Renal cortex interstitium (tissue), 11 donors: ENCODE measurements at regions not wholly inside any gene's neighbourhood (a gene's known extent, or its start where the extent isn't known, plus 50 kb on each side); places are given as distances from the start of the nearest gene placed in this dataset.

Experiments
- DNase-seq, 11 donors: peaks; one replicate each; pipeline ENCODE4 v3.0.0-alpha.2; 2013; ENCODE audit warnings: low read depth in 9 of 11, low spot score in 4 of 11; ENCODE audit errors: extremely low read depth in 1 of 11

DNA sequence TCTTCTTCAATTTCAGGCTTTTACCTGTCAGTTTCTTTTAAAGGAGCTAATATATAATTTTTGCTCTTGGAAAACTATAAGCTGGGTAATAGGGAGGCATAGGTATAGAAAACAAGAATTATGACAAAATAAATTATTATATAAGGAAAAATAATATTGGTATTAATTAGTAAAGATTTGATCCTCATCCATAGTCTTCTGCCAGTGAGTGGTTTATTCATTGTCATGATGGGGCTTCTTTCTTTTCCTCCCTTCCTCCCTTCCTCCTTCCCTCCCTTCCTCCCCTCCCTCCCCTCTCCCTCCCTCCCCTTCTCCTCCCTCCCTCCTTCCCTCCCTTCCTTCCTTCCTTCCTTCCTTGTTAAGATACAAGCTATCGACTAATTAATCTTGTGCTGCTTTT is 698.6 kb downstream of the SORCS3 start:
- DNase-seq, result no peak

DNA sequence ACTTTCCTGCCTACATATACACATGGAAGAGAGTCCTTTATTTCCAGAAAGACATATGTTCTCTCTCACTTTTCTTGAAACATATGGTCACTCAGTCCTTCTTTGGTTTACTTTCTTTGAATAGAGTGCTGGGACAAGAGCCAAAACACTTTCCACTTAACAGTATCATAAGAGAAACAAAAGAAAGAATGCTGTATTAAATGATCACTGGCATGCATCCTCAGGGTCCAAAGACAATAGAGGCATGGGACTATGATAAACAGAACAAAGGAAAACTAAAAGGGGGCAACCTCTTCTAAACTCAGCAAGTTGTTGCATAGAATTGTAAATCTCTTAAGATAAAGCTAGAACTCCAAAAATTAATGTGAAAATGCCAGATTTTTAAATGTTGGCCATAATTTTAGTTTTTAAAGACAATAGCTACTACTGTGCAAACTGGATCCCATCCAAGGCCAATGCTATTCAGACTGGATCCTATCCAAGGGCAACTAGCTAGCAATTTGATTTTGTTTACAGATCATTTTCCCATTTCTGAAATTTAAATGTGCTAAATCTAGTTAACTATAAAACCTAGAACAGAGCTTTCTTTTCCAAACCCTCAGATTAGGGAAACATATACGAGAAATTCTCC is 687.5 kb downstream of the SORCS3 start:
- peak; percentile 45 to 85 (median 63) for DNase-seq
